Fibroblast of lung (primary cell): ENCODE measurements at regions not wholly inside any gene's neighbourhood (a gene's known extent, or its start where the extent isn't known, plus 50 kb on each side); places are given as distances from the start of the nearest gene placed in this dataset.
A peak's percentile ranks its signal among the peaks of the same experiment; 100 is the strongest.

Source experiments
- DNase-seq, 2 donors: peaks; one replicate each; pipeline versions ENCODE4 v3.0.0 to v3.0.0-alpha.2; 2010; ENCODE audit warnings: low read depth in 2 of 2
- H2AFZ ChIP-seq: 2 replicates; pipeline ENCODE4 v1.5.1; 2012; ENCODE audit warnings: low read length, control low read depth, inconsistent platforms
- H3K27ac ChIP-seq: 2 replicates; pipeline ENCODE4 v1.5.1; 2011; ENCODE audit warnings: low read length, control low read depth; ENCODE audit not compliant: insufficient read depth
- H3K27me3 ChIP-seq: 2 replicates; pipeline ENCODE4 v1.5.1; 2011; ENCODE audit warnings: mild to moderate bottlenecking, low read length; ENCODE audit not compliant: control insufficient read depth, insufficient read depth
- H3K36me3 ChIP-seq: 2 replicates; pipeline ENCODE4 v1.5.1; 2011; ENCODE audit warnings: low read length; ENCODE audit not compliant: control insufficient read depth, insufficient read depth
- H3K4me1 ChIP-seq: 2 replicates; pipeline ENCODE4 v1.5.1; 2011; ENCODE audit warnings: low read length; ENCODE audit not compliant: control insufficient read depth, insufficient read depth; ENCODE audit errors: extremely low read depth
- H3K4me2 ChIP-seq: 2 replicates; pipeline ENCODE4 v1.5.1; 2011; ENCODE audit warnings: low read length, control low read depth; ENCODE audit not compliant: insufficient read depth; ENCODE audit errors: extremely low read depth
- H3K4me3 ChIP-seq, 4 experiments: fragments of 200-600 bp in 1 of 4; sonication (generic) in 1 of 4; replicated peaks in 1 of 4; 2 replicates each; pipeline ENCODE4 v1.5.1; 2011 to 2016; ENCODE audit warnings: low read length in 4 of 4, low read depth in 3 of 4, mild to moderate bottlenecking in 3 of 4, control low read depth in 2 of 4, inconsistent platforms in 1 of 4, mixed read lengths in 1 of 4; ENCODE audit not compliant: insufficient read depth in 1 of 4; ENCODE audit errors: control extremely low read depth in 1 of 4
- H3K79me2 ChIP-seq: 2 replicates; pipeline ENCODE4 v1.5.1; 2012; ENCODE audit warnings: mild to moderate bottlenecking, low read length, inconsistent platforms; ENCODE audit not compliant: control insufficient read depth, insufficient read depth
- H3K9ac ChIP-seq: 2 replicates; pipeline ENCODE4 v1.5.1; 2011; ENCODE audit warnings: mild to moderate bottlenecking, low read length, control low read depth; ENCODE audit not compliant: insufficient read depth
- H3K9me3 ChIP-seq: 2 replicates; pipeline ENCODE4 v1.5.1; 2012; ENCODE audit warnings: low read depth, low read length; ENCODE audit not compliant: control insufficient read depth, insufficient read depth
- H4K20me1 ChIP-seq: 2 replicates; pipeline ENCODE4 v1.5.1; 2011; ENCODE audit warnings: low read length; ENCODE audit not compliant: control insufficient read depth, insufficient read depth; ENCODE audit errors: extremely low read depth
- CTCF ChIP-seq, 2 donors: IDR thresholded peaks in 1 of 2; conservative IDR thresholded peaks in 1 of 2; 1 replicate in 1 of 2; 2 replicates in 1 of 2; pipeline ENCODE4 v1.5.1; 2011 to 2012; ENCODE audit warnings: low read length in 2 of 2, control low read depth in 1 of 2, inconsistent platforms in 1 of 2, low read depth in 1 of 2, mild to moderate bottlenecking in 1 of 2
- EZH2 ChIP-seq: IDR thresholded peaks from 2 replicates; pipeline ENCODE4 v1.5.1; 2012; ENCODE audit warnings: low read length, control low read depth, mild to moderate bottlenecking; ENCODE audit errors: missing control alignments

- H3K27ac ChIP-seq = no peak overlapping the region
- peak in 1 of 2 donors; percentile 4 for DNase-seq
- H3K4me2 ChIP-seq = no peak overlapping the region
- H2AFZ ChIP-seq = no peak overlapping the region
- no peaks in the 10 kb centered on the region for H3K9me3 ChIP-seq
- H3K36me3 ChIP-seq = no peaks in the 10 kb centered on the region
- H3K4me3 ChIP-seq = no peak overlapping the region
- TF ChIP-seq CTCF (conservative IDR thresholded peaks at IDR 0.05 in 1 of 2, IDR thresholded peaks at IDR 0.05 in 1 of 2; ENCODE audit: low read depth in 1 of 2, low read length in 2 of 2) (no peak), EZH2 (no peak)
- H3K9ac ChIP-seq = no peak overlapping the region
- H3K27me3 ChIP-seq = no peaks in the 10 kb centered on the region
- H3K4me1 ChIP-seq = no peaks in the 10 kb centered on the region
- no peaks in the 10 kb centered on the region for H4K20me1 ChIP-seq
- H3K79me2 ChIP-seq = no peaks in the 10 kb centered on the region
These were observed 247.3 kb upstream of the PDE10A start for GRCh38 chr6:165910184-165910966.

GRCh38 chr6:165906736-165907135 lies 243.7 kb upstream of the PDE10A start:
- Histone ChIP-seq H3K4me2 (no peak overlapping the region), H2AFZ (no peak overlapping the region), H3K4me3 (no peak overlapping the region), H3K79me2 (no peaks in the 10 kb centered on the region), H3K36me3 (no peaks in the 10 kb centered on the region), H3K9me3 (no peaks in the 10 kb centered on the region), H3K27ac (no peak overlapping the region), H3K4me1 (no peaks in the 10 kb centered on the region), H3K9ac (no peak overlapping the region), H3K27me3 (no peaks in the 10 kb centered on the region), H4K20me1 (no peaks in the 10 kb centered on the region)
- DNase-seq = no peak
- no peak for TF ChIP-seq CTCF (conservative IDR thresholded peaks at IDR 0.05 in 1 of 2, IDR thresholded peaks at IDR 0.05 in 1 of 2; ENCODE audit: low read depth in 1 of 2, low read length in 2 of 2)
- no peak for TF ChIP-seq EZH2

GRCh38 chr6:165905744-165906143 lies 242.7 kb upstream of the PDE10A start:
- no peaks in the 10 kb centered on the region for H3K36me3 ChIP-seq
- H3K4me2 ChIP-seq = no peak overlapping the region
- no peaks in the 10 kb centered on the region for H3K27me3 ChIP-seq
- no peaks in the 10 kb centered on the region for H3K4me1 ChIP-seq
- TF ChIP-seq CTCF (conservative IDR thresholded peaks at IDR 0.05 in 1 of 2, IDR thresholded peaks at IDR 0.05 in 1 of 2; ENCODE audit: low read depth in 1 of 2, low read length in 2 of 2) = no peak
- no peak for TF ChIP-seq EZH2
- no peaks in the 10 kb centered on the region for H3K9me3 ChIP-seq
- no peaks in the 10 kb centered on the region for H3K79me2 ChIP-seq
- H4K20me1 ChIP-seq = no peaks in the 10 kb centered on the region
- H3K9ac ChIP-seq = no peak overlapping the region
- no peak overlapping the region for H3K27ac ChIP-seq
- H3K4me3 ChIP-seq = no peak overlapping the region
- no peak for DNase-seq
- H2AFZ ChIP-seq = no peak overlapping the region
